SK-N-SH (cell line): ENCODE measurements at regions not wholly inside any gene's neighbourhood (a gene's known extent, or its start where the extent isn't known, plus 50 kb on each side); places are given as distances from the start of the nearest gene placed in this dataset.

Experiments used
- CHD2 ChIP-seq: fragments of 150-350 bp; IDR thresholded peaks from 2 replicates; pipeline ENCODE4 v1.6.1; 2018; ENCODE audit warnings: low read length; ENCODE audit not compliant: partially characterized antibody
- CTCF ChIP-seq: fragments of 200-600 bp; sonication (generic); IDR thresholded peaks from 2 replicates; pipeline ENCODE4 v1.6.1; 2017; ENCODE audit warnings: antibody characterized with exemption, mild to moderate bottlenecking, moderate library complexity
- EP300 ChIP-seq, 2 experiments: IDR thresholded peaks; 2 replicates each; pipeline versions ENCODE4 v1.4.0 to v1.6.1; 2012; ENCODE audit warnings: borderline replicate concordance in 1 of 2, low read depth in 1 of 2, low read length in 1 of 2
- EZH2phosphoT487 ChIP-seq: fragments of 200-600 bp; sonication (generic); IDR thresholded peaks from 2 replicates; pipeline ENCODE4 v1.6.1; 2017; ENCODE audit warnings: low read depth, mixed run types, mild to moderate bottlenecking, antibody characterized with exemption, moderate library complexity, borderline replicate concordance
- NRF1 ChIP-seq: IDR thresholded peaks from 2 replicates; pipeline ENCODE4 v1.6.1; 2012; ENCODE audit warnings: low read depth, mild to moderate bottlenecking, low read length
- TAF1 ChIP-seq: IDR thresholded peaks from 2 replicates; pipeline ENCODE4 v1.6.1; 2012; ENCODE audit warnings: low read depth, mild to moderate bottlenecking, low read length, moderate library complexity, borderline replicate concordance
- ZBTB33 ChIP-seq: IDR thresholded peaks from 2 replicates; pipeline ENCODE4 v1.4.0; 2012; ENCODE audit warnings: low read depth, borderline replicate concordance
- TF ChIP-seq, protein P1 (sequence below): IDR thresholded peaks from 2 replicates; pipeline ENCODE4 v1.6.1; 2012; ENCODE audit warnings: mild to moderate bottlenecking, low read depth, low read length, moderate library complexity

GRCh38 chr2:19050354-19050753 is 308.1 kb downstream of the OSR1 start:
- TF ChIP-seq TAF1, result no peak
- no peak for TF ChIP-seq NRF1
- TF ChIP-seq EZH2phosphoT487, result no peak
- TF ChIP-seq CTCF, result no peak
- TF ChIP-seq EP300 (IDR thresholded peaks at IDR 0.05; ENCODE audit: borderline replicate concordance in 1 of 2, low read depth in 1 of 2, low read length in 1 of 2), result no peak
- TF ChIP-seq, protein P1, sequence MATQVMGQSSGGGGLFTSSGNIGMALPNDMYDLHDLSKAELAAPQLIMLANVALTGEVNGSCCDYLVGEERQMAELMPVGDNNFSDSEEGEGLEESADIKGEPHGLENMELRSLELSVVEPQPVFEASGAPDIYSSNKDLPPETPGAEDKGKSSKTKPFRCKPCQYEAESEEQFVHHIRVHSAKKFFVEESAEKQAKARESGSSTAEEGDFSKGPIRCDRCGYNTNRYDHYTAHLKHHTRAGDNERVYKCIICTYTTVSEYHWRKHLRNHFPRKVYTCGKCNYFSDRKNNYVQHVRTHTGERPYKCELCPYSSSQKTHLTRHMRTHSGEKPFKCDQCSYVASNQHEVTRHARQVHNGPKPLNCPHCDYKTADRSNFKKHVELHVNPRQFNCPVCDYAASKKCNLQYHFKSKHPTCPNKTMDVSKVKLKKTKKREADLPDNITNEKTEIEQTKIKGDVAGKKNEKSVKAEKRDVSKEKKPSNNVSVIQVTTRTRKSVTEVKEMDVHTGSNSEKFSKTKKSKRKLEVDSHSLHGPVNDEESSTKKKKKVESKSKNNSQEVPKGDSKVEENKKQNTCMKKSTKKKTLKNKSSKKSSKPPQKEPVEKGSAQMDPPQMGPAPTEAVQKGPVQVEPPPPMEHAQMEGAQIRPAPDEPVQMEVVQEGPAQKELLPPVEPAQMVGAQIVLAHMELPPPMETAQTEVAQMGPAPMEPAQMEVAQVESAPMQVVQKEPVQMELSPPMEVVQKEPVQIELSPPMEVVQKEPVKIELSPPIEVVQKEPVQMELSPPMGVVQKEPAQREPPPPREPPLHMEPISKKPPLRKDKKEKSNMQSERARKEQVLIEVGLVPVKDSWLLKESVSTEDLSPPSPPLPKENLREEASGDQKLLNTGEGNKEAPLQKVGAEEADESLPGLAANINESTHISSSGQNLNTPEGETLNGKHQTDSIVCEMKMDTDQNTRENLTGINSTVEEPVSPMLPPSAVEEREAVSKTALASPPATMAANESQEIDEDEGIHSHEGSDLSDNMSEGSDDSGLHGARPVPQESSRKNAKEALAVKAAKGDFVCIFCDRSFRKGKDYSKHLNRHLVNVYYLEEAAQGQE, result no peak
- TF ChIP-seq CHD2, result no peak
- no peak for TF ChIP-seq ZBTB33
